MM.1S (cell line): ENCODE measurements at regions not wholly inside any gene's neighbourhood (a gene's known extent, or its start where the extent isn't known, plus 50 kb on each side); places are given as distances from the start of the nearest gene placed in this dataset.

Experiments
- DNase-seq: peaks from one replicate; pipeline ENCODE4 v3.0.0-alpha.2; 2015
- H2AFZ ChIP-seq: fragments of 300-600 bp; sonication (generic); 2 replicates; pipeline ENCODE4 v1.6.0; 2016; ENCODE audit warnings: antibody characterized with exemption, low read length
- H3F3A ChIP-seq: fragments of 300-600 bp; sonication (generic); 2 replicates; pipeline ENCODE4 v1.6.1; 2016; ENCODE audit warnings: mild to moderate bottlenecking, antibody characterized with exemption, low read length, moderate library complexity, mixed read lengths; ENCODE audit not compliant: insufficient read depth
- H3K27ac ChIP-seq: fragments of 300-600 bp; sonication (generic); 2 replicates; pipeline ENCODE4 v1.5.1; 2016; ENCODE audit warnings: mild to moderate bottlenecking, low read length
- H3K27me3 ChIP-seq: fragments of 300-600 bp; sonication (generic); replicated peaks from 2 replicates; pipeline ENCODE4 v1.6.0; 2016; ENCODE audit warnings: low read length; ENCODE audit not compliant: insufficient read depth
- H3K36me3 ChIP-seq: fragments of 300-600 bp; sonication (generic); replicated peaks from 2 replicates; pipeline ENCODE4 v1.6.1; 2016; ENCODE audit warnings: mild to moderate bottlenecking, low read length, mixed read lengths; ENCODE audit not compliant: insufficient read depth
- H3K4me1 ChIP-seq: fragments of 300-600 bp; sonication (generic); 2 replicates; pipeline ENCODE4 v1.6.1; 2016; ENCODE audit warnings: low read length, mixed read lengths
- H3K4me2 ChIP-seq: fragments of 300-600 bp; sonication (generic); 2 replicates; pipeline ENCODE4 v1.6.0; 2016; ENCODE audit warnings: low read depth, low read length
- H3K4me3 ChIP-seq: fragments of 300-600 bp; sonication (generic); 2 replicates; pipeline ENCODE4 v1.5.1; 2016; ENCODE audit warnings: low read length, mixed read lengths
- H3K79me2 ChIP-seq: fragments of 300-600 bp; sonication (generic); 2 replicates; pipeline ENCODE4 v1.6.1; 2016; ENCODE audit warnings: mixed run types, low read length, mixed read lengths
- H3K9ac ChIP-seq: fragments of 300-600 bp; sonication (generic); 2 replicates; pipeline ENCODE4 v1.6.1; 2016; ENCODE audit warnings: low read length, mixed read lengths
- H3K9me2 ChIP-seq: fragments of 300-600 bp; sonication (generic); replicated peaks from 2 replicates; pipeline ENCODE4 v1.6.1; 2016; ENCODE audit warnings: mild to moderate bottlenecking, low read length, mixed read lengths; ENCODE audit not compliant: insufficient read depth
- H3K9me3 ChIP-seq: fragments of 300-600 bp; sonication (generic); replicated peaks from 2 replicates; pipeline ENCODE4 v1.6.1; 2016; ENCODE audit warnings: mild to moderate bottlenecking, low read length, mixed read lengths; ENCODE audit not compliant: insufficient read depth
- H4K20me1 ChIP-seq: fragments of 300-600 bp; sonication (generic); 2 replicates; pipeline ENCODE4 v1.6.1; 2016; ENCODE audit warnings: mild to moderate bottlenecking, low read length, moderate library complexity, mixed read lengths; ENCODE audit not compliant: insufficient read depth
- EZH2 ChIP-seq: fragments of 300-600 bp; sonication (generic); optimal IDR thresholded peaks from 2 replicates; pipeline ENCODE3; 2017; ENCODE audit warnings: low read depth, mild to moderate bottlenecking, antibody characterized with exemption, low read length, mixed read lengths
- EZH2phosphoT487 ChIP-seq: fragments of 300-600 bp; sonication (generic); IDR thresholded peaks from 2 replicates; pipeline ENCODE4 v1.6.1; 2018; ENCODE audit warnings: antibody characterized with exemption, low read length
- TF ChIP-seq, protein P1 (sequence below): fragments of 300-600 bp; sonication (generic); IDR thresholded peaks from 2 replicates; pipeline ENCODE4 v1.5.1; 2016; ENCODE audit warnings: antibody characterized with exemption, low read length, mixed read lengths

DNA sequence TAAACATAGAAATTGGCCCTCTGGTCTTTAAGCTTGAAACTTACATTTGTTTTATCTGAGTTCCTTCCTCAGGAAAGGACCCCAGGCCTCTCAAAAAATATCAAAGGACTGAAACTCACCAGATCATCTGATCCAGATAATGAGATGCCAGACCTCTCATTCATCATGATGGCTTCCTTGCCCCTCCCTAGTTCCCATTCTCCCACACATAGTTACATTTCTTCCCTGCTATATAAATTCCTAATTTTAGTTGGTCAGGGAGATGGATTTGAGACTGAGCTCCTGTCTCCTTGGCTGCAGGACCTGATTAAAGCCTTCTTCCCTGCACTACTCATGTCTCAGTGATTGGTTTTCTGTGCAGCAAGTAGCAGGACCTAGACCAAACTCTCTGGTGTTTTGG, 119.4 kb upstream of the SPIN1 start:
- H3K79me2 ChIP-seq: no peaks in the 10 kb centered on the region
- no peak for DNase-seq
- no peaks in the 10 kb centered on the region for H3K36me3 ChIP-seq
- no peak overlapping the region for H3K27ac ChIP-seq
- no peak overlapping the region for H3K4me3 ChIP-seq
- no peak overlapping the region for H2AFZ ChIP-seq
- H3F3A ChIP-seq: peaks cover 6% of the 10 kb centered on the region
- H3K4me1 ChIP-seq: peaks cover 4% of the 10 kb centered on the region
- H3K4me2 ChIP-seq: no peak overlapping the region
- TF ChIP-seq EZH2: no peak
- TF ChIP-seq, protein P1, sequence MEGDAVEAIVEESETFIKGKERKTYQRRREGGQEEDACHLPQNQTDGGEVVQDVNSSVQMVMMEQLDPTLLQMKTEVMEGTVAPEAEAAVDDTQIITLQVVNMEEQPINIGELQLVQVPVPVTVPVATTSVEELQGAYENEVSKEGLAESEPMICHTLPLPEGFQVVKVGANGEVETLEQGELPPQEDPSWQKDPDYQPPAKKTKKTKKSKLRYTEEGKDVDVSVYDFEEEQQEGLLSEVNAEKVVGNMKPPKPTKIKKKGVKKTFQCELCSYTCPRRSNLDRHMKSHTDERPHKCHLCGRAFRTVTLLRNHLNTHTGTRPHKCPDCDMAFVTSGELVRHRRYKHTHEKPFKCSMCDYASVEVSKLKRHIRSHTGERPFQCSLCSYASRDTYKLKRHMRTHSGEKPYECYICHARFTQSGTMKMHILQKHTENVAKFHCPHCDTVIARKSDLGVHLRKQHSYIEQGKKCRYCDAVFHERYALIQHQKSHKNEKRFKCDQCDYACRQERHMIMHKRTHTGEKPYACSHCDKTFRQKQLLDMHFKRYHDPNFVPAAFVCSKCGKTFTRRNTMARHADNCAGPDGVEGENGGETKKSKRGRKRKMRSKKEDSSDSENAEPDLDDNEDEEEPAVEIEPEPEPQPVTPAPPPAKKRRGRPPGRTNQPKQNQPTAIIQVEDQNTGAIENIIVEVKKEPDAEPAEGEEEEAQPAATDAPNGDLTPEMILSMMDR: no peak
- TF ChIP-seq EZH2phosphoT487: no peak
- no peaks in the 10 kb centered on the region for H4K20me1 ChIP-seq
- H3K27me3 ChIP-seq: no peaks in the 10 kb centered on the region
- H3K9me3 ChIP-seq: no peaks in the 10 kb centered on the region
- no peak overlapping the region for H3K9ac ChIP-seq
- H3K9me2 ChIP-seq: no peaks in the 10 kb centered on the region

DNA sequence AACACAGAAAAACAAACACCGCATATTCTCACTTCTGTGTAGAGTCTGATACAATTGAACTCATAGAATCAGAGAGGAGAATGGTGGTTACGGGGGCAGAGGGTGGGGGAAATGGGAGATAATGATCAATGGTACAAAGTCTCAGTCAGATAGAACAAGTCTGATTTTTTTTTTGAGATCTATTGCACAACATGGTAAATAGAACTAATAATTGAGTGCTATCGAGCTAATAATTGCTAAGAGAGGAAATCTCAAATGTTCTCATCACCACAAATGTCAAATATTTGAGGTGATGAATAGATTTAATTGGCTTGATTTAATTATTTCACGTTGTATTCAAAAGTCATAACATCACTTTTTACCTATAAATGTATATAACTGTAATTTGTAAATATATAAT, 121.0 kb upstream of the SPIN1 start:
- H2AFZ ChIP-seq: no peak overlapping the region
- H3K4me2 ChIP-seq: no peak overlapping the region
- no peak for DNase-seq
- H3K27me3 ChIP-seq: no peaks in the 10 kb centered on the region
- H3K4me3 ChIP-seq: no peak overlapping the region
- H3K4me1 ChIP-seq: peaks cover 4% of the 10 kb centered on the region
- no peak overlapping the region for H3K27ac ChIP-seq
- no peak for TF ChIP-seq EZH2
- H3F3A ChIP-seq: peaks cover 6% of the 10 kb centered on the region
- no peaks in the 10 kb centered on the region for H3K9me2 ChIP-seq
- no peak overlapping the region for H3K9ac ChIP-seq
- no peaks in the 10 kb centered on the region for H3K9me3 ChIP-seq
- H4K20me1 ChIP-seq: no peaks in the 10 kb centered on the region
- no peaks in the 10 kb centered on the region for H3K36me3 ChIP-seq
- no peaks in the 10 kb centered on the region for H3K79me2 ChIP-seq

DNA sequence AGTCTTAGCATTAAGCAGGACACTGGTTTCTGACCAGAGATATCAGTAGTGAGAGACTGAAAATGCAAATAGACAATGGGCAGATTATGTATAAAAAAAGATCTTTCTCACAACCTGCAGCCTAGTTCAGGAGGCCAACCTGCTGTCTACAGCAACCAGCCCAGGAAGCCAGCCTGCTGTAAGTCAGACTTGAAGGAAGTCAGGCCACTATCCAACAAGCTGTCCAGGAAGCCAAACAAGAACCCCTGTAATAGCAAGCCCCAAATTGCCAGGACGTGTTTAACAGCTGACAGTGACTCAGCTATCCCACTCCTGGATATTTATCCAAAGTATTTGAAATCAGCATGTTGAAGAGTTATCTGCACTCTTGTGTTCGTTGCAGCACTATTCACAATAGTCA, 121.8 kb upstream of the SPIN1 start:
- TF ChIP-seq EZH2phosphoT487 (no peak), EZH2 (no peak)
- TF ChIP-seq, protein P1: no peak
- Histone ChIP-seq H3K4me3 (no peak overlapping the region), H3K4me2 (peak overlapping the region; percentile 5; the same call in 1 of the 2 replicates), H3K36me3 (no peaks in the 10 kb centered on the region), H4K20me1 (no peaks in the 10 kb centered on the region), H3K9ac (no peak overlapping the region), H3K4me1 (peaks cover 4% of the 10 kb centered on the region), H3K9me2 (no peaks in the 10 kb centered on the region), H3K27me3 (no peaks in the 10 kb centered on the region), H3F3A (peaks cover 6% of the 10 kb centered on the region), H3K79me2 (no peaks in the 10 kb centered on the region), H3K9me3 (no peaks in the 10 kb centered on the region), H3K27ac (peak overlapping the region; percentile 25; the same call in 1 of the 2 replicates), H2AFZ (peak overlapping the region; percentile 28; the same call in 1 of the 2 replicates)
- peak; percentile 60 for DNase-seq

DNA sequence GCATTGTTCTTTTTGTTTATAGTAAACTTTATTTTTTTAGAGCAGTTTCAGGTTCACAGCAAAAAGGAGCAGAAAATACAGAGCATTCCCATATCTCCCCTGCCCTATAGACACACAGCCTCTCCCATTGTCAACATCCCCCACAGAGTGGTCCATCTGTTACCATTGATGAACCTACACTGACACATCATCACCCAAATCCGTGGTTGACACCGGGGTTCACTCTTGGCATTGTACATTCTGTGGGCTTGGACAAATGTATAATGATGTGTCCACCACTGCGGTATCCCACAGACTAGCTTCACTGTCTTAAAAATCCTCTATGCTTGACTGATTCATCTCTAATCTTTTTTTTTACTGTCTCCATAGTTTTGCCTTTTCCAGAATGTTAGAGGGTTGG, 120.7 kb upstream of the SPATA31C2 start:
- Histone ChIP-seq H3K4me2 (no peak overlapping the region), H3K79me2 (no peaks in the 10 kb centered on the region), H3K4me3 (no peak overlapping the region), H3K27me3 (no peaks in the 10 kb centered on the region), H3K9me2 (no peaks in the 10 kb centered on the region), H3K4me1 (no peaks in the 10 kb centered on the region), H2AFZ (no peak overlapping the region), H3K36me3 (no peaks in the 10 kb centered on the region), H4K20me1 (no peaks in the 10 kb centered on the region), H3K9me3 (no peaks in the 10 kb centered on the region), H3F3A (no peaks in the 10 kb centered on the region), H3K27ac (no peak overlapping the region), H3K9ac (no peak overlapping the region)
- no peak for DNase-seq
- TF ChIP-seq EZH2phosphoT487: no peak
- no peak for TF ChIP-seq EZH2
- TF ChIP-seq, protein P1: no peak
